HepG2 (cell line): ENCODE measurements at regions not wholly inside any gene's neighbourhood (a gene's known extent, or its start where the extent isn't known, plus 50 kb on each side); places are given as distances from the start of the nearest gene placed in this dataset.

Source experiments
- POLR2A ChIP-seq, 2 experiments: IDR thresholded peaks; 2 replicates each; pipeline ENCODE4 v1.6.1; 2011; ENCODE audit warnings: low read depth in 2 of 2, low read length in 2 of 2, mild to moderate bottlenecking in 1 of 2, moderate library complexity in 1 of 2; ENCODE audit not compliant: insufficient read depth in 1 of 2
- TF ChIP-seq, protein P1 (sequence below): sonication (generic); formaldehyde crosslinking; IDR thresholded peaks from 2 replicates; pipeline ENCODE4 v1.5.0; 2020; ENCODE audit warnings: mild to moderate bottlenecking, missing genetic modification reagents, moderate library complexity

DNA sequence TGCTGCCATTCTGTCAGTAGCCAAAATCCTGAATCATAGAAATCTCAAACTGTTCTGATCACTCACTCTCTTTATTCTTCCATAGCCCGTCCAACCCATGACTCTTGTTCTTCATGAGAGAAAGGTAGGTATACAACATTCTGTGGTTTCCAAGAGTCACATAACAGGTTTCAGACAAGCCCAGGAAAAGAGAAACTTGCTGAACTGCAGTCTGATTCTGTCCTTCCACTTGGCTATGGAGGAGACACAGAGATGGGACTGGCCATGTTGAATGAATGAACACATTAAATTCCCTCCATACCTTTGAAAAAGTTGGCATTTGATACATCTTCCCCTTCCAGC, 880.2 kb upstream of the CELF4 start:
- no peak for TF ChIP-seq POLR2A (IDR thresholded peaks at IDR 0.05; ENCODE audit: insufficient read depth in 1 of 2, low read depth in 2 of 2, low read length in 2 of 2)
- TF ChIP-seq, protein P1, sequence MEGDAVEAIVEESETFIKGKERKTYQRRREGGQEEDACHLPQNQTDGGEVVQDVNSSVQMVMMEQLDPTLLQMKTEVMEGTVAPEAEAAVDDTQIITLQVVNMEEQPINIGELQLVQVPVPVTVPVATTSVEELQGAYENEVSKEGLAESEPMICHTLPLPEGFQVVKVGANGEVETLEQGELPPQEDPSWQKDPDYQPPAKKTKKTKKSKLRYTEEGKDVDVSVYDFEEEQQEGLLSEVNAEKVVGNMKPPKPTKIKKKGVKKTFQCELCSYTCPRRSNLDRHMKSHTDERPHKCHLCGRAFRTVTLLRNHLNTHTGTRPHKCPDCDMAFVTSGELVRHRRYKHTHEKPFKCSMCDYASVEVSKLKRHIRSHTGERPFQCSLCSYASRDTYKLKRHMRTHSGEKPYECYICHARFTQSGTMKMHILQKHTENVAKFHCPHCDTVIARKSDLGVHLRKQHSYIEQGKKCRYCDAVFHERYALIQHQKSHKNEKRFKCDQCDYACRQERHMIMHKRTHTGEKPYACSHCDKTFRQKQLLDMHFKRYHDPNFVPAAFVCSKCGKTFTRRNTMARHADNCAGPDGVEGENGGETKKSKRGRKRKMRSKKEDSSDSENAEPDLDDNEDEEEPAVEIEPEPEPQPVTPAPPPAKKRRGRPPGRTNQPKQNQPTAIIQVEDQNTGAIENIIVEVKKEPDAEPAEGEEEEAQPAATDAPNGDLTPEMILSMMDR (CRISPR knock-in tag), result no peak
